A204.1 (cell line): ENCODE measurements at regions not wholly inside any gene's neighbourhood (a gene's known extent, or its start where the extent isn't known, plus 50 kb on each side); places are given as distances from the start of the nearest gene placed in this dataset.

Experiments used
- FAIRE-seq: peaks from 2 replicates; lab custom pipeline; 2012; peaks lifted over from hg19 to GRCh38; lab: Jason Lieb, UNC

- no peak for FAIRE-seq
Measured at GRCh38 chr2:235358981-235359471, 134.8 kb upstream of the AGAP1 start.

DNA sequence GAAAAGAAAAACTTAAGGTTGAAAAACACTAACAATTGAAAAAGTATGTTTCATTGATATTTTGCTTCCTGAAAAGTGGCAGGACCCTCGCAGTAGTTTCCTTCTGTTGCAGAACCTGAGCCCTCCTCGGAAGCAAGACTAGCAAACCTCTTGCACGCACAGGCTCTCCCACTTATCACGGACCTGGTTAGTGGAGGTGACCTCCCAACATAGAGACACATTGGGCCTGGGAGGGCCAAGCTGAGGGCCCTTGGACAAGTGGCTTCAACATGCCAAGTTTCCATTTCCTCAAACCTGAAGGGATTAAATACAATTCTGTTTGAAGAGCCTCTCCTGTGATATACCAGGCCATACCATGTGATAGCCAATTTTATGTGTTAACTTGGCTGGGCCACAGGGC lies 133.4 kb upstream of the AGAP1 start:
- no peak for FAIRE-seq

GRCh38 chr2:235365743-235366142 lies 128.1 kb upstream of the AGAP1 start:
- FAIRE-seq, result no peak

GRCh38 chr2:235366390-235366789 lies 127.5 kb upstream of the AGAP1 start:
- FAIRE-seq, result no peak

GRCh38 chr2:235366807-235367206 lies 127.0 kb upstream of the AGAP1 start:
- FAIRE-seq, result no peak

GRCh38 chr2:235371018-235371417 lies 122.8 kb upstream of the AGAP1 start:
- no peak for FAIRE-seq

GRCh38 chr2:235373171-235373570 lies 120.7 kb upstream of the AGAP1 start:
- FAIRE-seq, result no peak

- no peak for FAIRE-seq
Measured at GRCh38 chr2:235377176-235377575, 116.7 kb upstream of the AGAP1 start.

DNA sequence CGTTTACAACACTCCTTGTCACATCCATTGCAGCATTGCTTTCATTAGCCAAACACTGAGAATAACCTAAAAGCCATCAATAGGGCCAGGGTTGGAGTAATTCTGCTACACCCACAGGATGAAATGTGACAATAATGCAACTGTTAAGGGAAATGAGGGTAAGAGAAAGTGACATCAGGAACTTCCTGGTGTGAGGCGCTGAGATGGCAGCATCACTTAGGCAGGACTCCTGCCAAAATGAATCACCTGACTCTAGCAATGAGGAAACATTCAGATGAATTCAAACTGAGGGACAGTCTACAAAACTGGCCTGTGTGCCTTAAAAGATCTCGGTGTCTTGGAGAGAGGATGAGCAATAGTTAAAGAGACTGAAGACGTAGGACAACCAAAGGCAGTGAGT lies 115.6 kb upstream of the AGAP1 start:
- no peak for FAIRE-seq

- FAIRE-seq, result no peak
Measured at GRCh38 chr2:235378944-235379343, 114.9 kb upstream of the AGAP1 start.

DNA sequence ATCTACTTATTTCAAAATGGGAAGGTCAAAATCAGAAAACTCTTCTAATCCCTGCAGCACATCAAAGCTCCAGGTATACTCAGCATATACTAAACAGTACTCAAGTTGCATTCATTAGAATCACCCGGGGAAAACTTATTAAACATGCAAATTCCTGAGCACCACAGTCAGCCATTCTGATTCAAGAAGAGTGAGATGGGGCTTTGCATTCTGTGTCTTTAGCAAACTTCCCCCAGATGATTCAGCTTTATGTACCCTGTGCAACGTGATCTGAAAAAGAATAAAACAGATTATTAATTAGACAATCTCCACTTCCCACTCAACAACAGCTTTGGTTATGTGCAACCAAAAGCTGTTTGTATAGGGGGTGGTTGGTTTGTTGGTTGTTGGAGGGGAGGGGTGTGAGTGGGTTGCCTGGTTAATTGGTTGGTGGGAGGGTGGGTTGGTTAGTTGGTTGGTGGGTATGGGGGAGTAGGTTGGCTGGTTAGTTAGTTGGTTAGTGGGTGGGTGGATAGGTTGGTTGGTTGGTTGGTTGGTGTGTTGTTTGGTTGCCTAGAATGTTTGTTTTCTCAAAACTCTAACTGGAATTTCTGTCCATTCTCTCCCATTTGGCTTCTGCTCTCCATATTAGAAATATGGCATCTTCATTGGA lies 112.5 kb upstream of the AGAP1 start:
- FAIRE-seq, result no peak

- no peak for FAIRE-seq
Measured at GRCh38 chr2:235382179-235382578, 111.7 kb upstream of the AGAP1 start.

GRCh38 chr2:235382601-235383000 lies 111.2 kb upstream of the AGAP1 start:
- no peak for FAIRE-seq

GRCh38 chr2:235383272-235383843 lies 110.5 kb upstream of the AGAP1 start:
- no peak for FAIRE-seq

GRCh38 chr2:235384624-235385023 lies 109.2 kb upstream of the AGAP1 start:
- no peak for FAIRE-seq

GRCh38 chr2:235389626-235390025 lies 104.2 kb upstream of the AGAP1 start:
- no peak for FAIRE-seq

DNA sequence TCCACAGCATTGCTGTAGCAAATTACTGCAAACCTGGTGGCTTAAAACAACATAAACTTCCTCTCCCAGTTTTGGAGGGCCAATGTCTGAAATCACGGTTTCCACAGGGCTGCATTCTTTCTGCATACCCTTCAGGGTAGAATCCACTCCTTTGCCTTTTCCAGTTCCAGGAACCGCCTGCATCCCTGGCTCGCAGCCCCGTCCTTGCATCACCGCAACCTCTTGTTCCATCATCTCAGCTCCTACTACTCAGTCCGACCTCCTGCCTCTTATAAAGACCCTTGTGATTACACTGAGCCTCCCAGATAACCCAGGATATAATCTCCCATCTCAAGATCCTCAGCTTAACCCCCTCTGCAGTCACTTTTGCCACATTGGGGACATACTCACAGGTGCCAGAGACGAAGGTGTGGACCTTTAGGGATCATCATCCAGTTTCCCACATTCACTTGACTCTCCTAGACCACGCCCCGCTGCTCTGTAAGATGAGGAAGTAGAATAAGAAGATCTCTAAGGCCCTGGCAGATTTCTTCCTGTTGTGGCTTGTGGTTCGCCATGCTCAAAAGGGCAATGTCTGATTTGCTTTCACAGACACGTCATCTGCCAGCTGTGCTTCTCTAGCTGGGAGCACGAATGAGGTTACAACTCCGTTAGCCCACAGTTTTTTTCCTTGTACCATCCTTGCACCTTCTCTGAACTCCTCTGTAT lies 103.6 kb upstream of the AGAP1 start:
- no peak for FAIRE-seq

DNA sequence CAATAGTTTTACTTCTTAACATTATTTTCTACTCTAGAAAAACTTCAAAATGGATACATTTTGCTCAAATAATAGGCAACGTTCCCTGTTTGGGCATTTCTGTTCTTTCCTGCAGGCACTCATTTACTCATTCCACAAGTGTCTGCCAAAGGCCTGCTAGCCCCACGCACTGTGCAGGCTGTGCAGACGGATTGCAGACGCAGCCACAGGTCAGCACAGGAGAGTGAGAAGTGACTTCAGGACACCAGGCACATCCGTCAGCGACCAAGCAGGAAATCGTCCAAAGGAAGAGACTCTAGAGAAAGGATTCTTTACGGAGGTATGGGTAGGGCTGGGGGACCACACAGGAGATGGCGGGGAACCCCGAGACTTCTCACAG lies 103.0 kb upstream of the AGAP1 start:
- no peak for FAIRE-seq

DNA sequence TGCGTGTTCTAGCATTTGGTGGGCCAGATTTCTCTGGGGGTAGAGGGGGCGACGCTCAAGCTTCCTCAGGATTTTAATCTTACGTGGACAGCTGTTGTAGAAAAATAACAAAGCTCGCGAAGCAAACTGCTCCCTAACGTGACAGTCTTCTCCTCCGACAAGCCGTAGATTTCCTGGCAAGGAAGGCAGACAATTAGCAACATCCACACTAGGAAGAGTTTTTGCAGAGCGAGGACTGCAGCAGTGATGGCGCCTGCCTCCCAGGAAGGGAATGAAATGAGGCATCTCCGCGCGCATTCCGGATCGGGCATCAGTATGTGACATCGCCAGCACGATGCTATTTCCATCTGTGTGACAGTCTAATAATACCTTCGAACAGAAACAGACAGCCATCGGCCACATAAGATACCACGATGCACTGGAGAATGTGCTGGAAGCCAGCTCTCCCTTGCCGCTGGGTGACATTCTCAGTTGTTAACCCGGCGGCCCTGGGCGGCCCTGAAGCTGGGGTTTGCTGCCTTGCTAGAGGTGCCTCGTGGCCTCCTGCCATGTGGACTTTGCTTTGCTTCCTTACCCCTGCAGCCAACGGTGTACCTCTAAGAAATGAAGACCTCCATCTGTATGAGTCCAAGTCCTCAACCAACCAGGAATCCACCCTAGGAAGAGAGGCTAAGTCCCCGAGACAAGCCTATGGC lies 101.8 kb upstream of the AGAP1 start:
- FAIRE-seq, result no peak

GRCh38 chr2:235394278-235394828 lies 99.5 kb upstream of the AGAP1 start:
- FAIRE-seq, result no peak

GRCh38 chr2:235396071-235396846 lies 97.6 kb upstream of the AGAP1 start:
- no peak for FAIRE-seq

DNA sequence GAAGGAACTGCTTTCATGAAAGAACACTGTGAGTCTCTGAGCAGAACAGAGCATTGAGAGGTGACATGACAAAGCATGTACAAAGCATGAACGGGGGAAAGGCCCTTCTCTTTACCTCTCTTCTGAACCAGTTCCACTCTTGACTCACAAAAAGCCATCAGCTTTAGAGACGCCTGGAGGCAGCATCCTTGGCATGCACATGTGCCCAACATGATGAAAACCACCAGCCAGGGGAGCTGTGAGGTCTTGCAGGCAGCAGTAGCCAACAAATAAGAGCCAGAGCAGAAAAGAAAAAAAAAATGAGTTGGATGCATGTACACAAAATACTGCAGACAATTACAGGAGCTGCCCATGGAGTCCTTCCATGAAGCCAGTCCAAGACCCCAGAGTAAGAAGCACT lies 95.5 kb upstream of the AGAP1 start:
- FAIRE-seq, result no peak
